ENCODE measurements at regions not wholly inside any gene's neighbourhood (a gene's known extent, or its start where the extent isn't known, plus 50 kb on each side); places are given as distances from the start of the nearest gene placed in this dataset.

- no peak for DNase-seq (ENCODE audit: low read depth in 2 of 2)
These were observed 133.6 kb upstream of the BMP4 start for GRCh38 chr14:54090274-54090673.

GRCh38 chr14:54094765-54095164 lies 138.1 kb upstream of the BMP4 start:
- DNase-seq (ENCODE audit: low read depth in 2 of 2): no peak

- DNase-seq (ENCODE audit: low read depth in 2 of 2): no peak
These were observed 141.9 kb upstream of the BMP4 start for GRCh38 chr14:54098536-54098935.

- no peak for DNase-seq (ENCODE audit: low read depth in 2 of 2)
These were observed 145.4 kb upstream of the BMP4 start for GRCh38 chr14:54102051-54102456.

- DNase-seq (ENCODE audit: low read depth in 2 of 2): no peak
These were observed 145.9 kb upstream of the BMP4 start for GRCh38 chr14:54102530-54102929.

GRCh38 chr14:54104601-54105145 lies 148.0 kb upstream of the BMP4 start:
- no peak for DNase-seq (ENCODE audit: low read depth in 2 of 2)

GRCh38 chr14:54105406-54105805 lies 148.8 kb upstream of the BMP4 start:
- no peak for DNase-seq (ENCODE audit: low read depth in 2 of 2)

GRCh38 chr14:54105898-54106297 lies 149.3 kb upstream of the BMP4 start:
- no peak for DNase-seq (ENCODE audit: low read depth in 2 of 2)

GRCh38 chr14:54106661-54107377 lies 150.2 kb upstream of the BMP4 start:
- DNase-seq (ENCODE audit: low read depth in 2 of 2): no peak

- DNase-seq (ENCODE audit: low read depth in 2 of 2): peak in 1 of 2 donors; percentile 87
These were observed 152.2 kb upstream of the BMP4 start for GRCh38 chr14:54108481-54109471.

- DNase-seq (ENCODE audit: low read depth in 2 of 2): no peak
These were observed 153.0 kb upstream of the BMP4 start for GRCh38 chr14:54109521-54110120.

GRCh38 chr14:54114941-54115340 lies 158.3 kb upstream of the BMP4 start:
- DNase-seq (ENCODE audit: low read depth in 2 of 2): no peak

GRCh38 chr14:54116198-54116885 lies 159.7 kb upstream of the BMP4 start:
- DNase-seq (ENCODE audit: low read depth in 2 of 2): no peak

GRCh38 chr14:54116972-54117371 lies 160.3 kb upstream of the BMP4 start:
- DNase-seq (ENCODE audit: low read depth in 2 of 2): peak in 1 of 2 donors; percentile 56

GRCh38 chr14:54117396-54117795 lies 160.8 kb upstream of the BMP4 start:
- DNase-seq (ENCODE audit: low read depth in 2 of 2): peak in 1 of 2 donors; percentile 66

- no peak for DNase-seq (ENCODE audit: low read depth in 2 of 2)
These were observed 161.3 kb upstream of the BMP4 start for GRCh38 chr14:54117924-54118323.

GRCh38 chr14:54120260-54120659 lies 163.6 kb upstream of the BMP4 start:
- no peak for DNase-seq (ENCODE audit: low read depth in 2 of 2)

- no peak for DNase-seq (ENCODE audit: low read depth in 2 of 2)
These were observed 164.9 kb upstream of the BMP4 start for GRCh38 chr14:54121466-54122027.

- DNase-seq (ENCODE audit: low read depth in 2 of 2): no peak
These were observed 167.2 kb upstream of the BMP4 start for GRCh38 chr14:54123841-54124240.

- no peak for DNase-seq (ENCODE audit: low read depth in 2 of 2)
These were observed 168.5 kb upstream of the BMP4 start for GRCh38 chr14:54125109-54125508.

GRCh38 chr14:54126947-54127346 lies 170.3 kb upstream of the BMP4 start:
- DNase-seq (ENCODE audit: low read depth in 2 of 2): no peak

All from dermis microvascular lymphatic vessel endothelial cell (primary cell).